ENCODE measurements at regions not wholly inside any gene's neighbourhood (a gene's known extent, or its start where the extent isn't known, plus 50 kb on each side); places are given as distances from the start of the nearest gene placed in this dataset.

DNA sequence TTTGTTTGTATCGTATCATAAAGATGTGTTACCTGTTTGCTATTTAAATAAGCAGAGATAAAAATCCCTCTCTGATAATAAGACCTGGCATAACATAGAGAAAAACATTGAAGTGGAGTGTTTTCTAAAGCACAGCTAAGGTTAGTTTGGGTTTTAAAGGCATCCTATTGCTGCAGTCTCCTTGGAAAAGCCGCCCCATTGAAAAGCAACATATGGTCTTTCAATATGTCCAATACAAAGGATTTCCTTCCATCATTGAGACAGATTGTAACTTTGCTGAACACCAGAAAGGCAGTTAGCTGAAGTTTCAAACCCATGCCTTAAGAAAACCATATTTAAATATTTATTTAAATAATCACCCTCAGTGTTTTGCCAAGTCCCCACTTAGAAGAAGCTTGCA, 898.5 kb upstream of the KCND2 start:
- TF ChIP-seq, protein P1, sequence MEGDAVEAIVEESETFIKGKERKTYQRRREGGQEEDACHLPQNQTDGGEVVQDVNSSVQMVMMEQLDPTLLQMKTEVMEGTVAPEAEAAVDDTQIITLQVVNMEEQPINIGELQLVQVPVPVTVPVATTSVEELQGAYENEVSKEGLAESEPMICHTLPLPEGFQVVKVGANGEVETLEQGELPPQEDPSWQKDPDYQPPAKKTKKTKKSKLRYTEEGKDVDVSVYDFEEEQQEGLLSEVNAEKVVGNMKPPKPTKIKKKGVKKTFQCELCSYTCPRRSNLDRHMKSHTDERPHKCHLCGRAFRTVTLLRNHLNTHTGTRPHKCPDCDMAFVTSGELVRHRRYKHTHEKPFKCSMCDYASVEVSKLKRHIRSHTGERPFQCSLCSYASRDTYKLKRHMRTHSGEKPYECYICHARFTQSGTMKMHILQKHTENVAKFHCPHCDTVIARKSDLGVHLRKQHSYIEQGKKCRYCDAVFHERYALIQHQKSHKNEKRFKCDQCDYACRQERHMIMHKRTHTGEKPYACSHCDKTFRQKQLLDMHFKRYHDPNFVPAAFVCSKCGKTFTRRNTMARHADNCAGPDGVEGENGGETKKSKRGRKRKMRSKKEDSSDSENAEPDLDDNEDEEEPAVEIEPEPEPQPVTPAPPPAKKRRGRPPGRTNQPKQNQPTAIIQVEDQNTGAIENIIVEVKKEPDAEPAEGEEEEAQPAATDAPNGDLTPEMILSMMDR (IDR thresholded peaks at IDR 0.05; ENCODE audit: borderline replicate concordance, extremely low read depth, low read length, poor library complexity, severe bottlenecking) = no peak
- no peak for TF ChIP-seq EZH2 (IDR thresholded peaks at IDR 0.05; ENCODE audit: borderline replicate concordance, low read depth, low read length, severe bottlenecking)

Data from DND-41 (cell line).